ENCODE measurements at regions not wholly inside any gene's neighbourhood (a gene's known extent, or its start where the extent isn't known, plus 50 kb on each side); places are given as distances from the start of the nearest gene placed in this dataset.

DNA sequence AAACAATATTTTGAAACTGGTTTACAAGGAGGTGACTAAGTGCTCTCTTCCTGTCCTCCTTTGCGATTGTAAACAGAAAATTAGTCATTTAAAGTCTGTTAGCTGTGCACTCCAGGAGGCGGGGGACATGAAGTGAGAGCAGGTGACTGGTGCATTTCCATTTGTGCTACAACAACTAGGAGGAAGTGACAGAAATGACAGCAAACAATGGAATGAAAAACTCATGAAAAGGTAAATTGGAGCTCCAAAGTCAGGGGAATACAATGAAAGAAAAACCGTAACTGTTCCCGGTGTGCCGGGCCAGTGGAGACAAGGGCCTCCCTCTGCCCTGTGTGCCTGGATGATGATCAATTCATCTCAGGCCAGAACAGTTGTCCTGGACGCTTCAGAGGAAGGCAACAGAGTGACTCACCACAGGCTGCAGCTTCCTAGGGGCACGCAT lies 439.9 kb downstream of the GADD45G start:
- TF ChIP-seq POLR2A (IDR thresholded peaks at IDR 0.05) (no peak), CTCF (IDR thresholded peaks at IDR 0.05) (no peak), POLR2AphosphoS5 (IDR thresholded peaks at IDR 0.05) (no peak), EP300 (IDR thresholded peaks at IDR 0.05; ENCODE audit: low read depth) (no peak)
